Ureter (tissue), 1 donor: ENCODE measurements at regions not wholly inside any gene's neighbourhood (a gene's known extent, or its start where the extent isn't known, plus 50 kb on each side); places are given as distances from the start of the nearest gene placed in this dataset.

ENCODE experiments used
- DNase-seq: peaks from one replicate; pipeline ENCODE4 v3.0.0-alpha.2; 2020; ENCODE audit warnings: low spot score
- donor health status: DM: yes; HTN: yes; CAD: no.

GRCh38 chr5:68161156-68161555, 54.4 kb upstream of the PIK3R1 start:
- no peak for DNase-seq

GRCh38 chr5:68159224-68159951, 56.2 kb upstream of the PIK3R1 start:
- no peak for DNase-seq

GRCh38 chr5:68155940-68156339, 59.6 kb upstream of the PIK3R1 start:
- no peak for DNase-seq

- DNase-seq = no peak
Observed at GRCh38 chr5:68154119-68154857, 61.3 kb upstream of the PIK3R1 start.

GRCh38 chr5:68151812-68152211, 63.7 kb upstream of the PIK3R1 start:
- DNase-seq = no peak

GRCh38 chr5:68149189-68149588, 66.4 kb upstream of the PIK3R1 start:
- DNase-seq = no peak

GRCh38 chr5:68148096-68148495, 67.5 kb upstream of the PIK3R1 start:
- DNase-seq = no peak

GRCh38 chr5:68147659-68148058, 67.9 kb upstream of the PIK3R1 start:
- no peak for DNase-seq

- DNase-seq = no peak
Observed at GRCh38 chr5:68141494-68141893, 74.1 kb upstream of the PIK3R1 start.

- DNase-seq = no peak
Observed at GRCh38 chr5:68140763-68141162, 74.8 kb upstream of the PIK3R1 start.

GRCh38 chr5:68139611-68140441, 75.7 kb upstream of the PIK3R1 start:
- no peak for DNase-seq

GRCh38 chr5:68137511-68138140, 77.9 kb upstream of the PIK3R1 start:
- DNase-seq = no peak

GRCh38 chr5:68134669-68135313, 80.8 kb upstream of the PIK3R1 start:
- DNase-seq = no peak

- DNase-seq = no peak
Observed at GRCh38 chr5:68134033-68134668, 81.4 kb upstream of the PIK3R1 start.

GRCh38 chr5:68130253-68130652, 85.3 kb upstream of the PIK3R1 start:
- no peak for DNase-seq

GRCh38 chr5:68129364-68129763, 86.2 kb upstream of the PIK3R1 start:
- DNase-seq = no peak

GRCh38 chr5:68126886-68127285, 88.7 kb upstream of the PIK3R1 start:
- DNase-seq = no peak

GRCh38 chr5:68122439-68123328, 92.9 kb upstream of the PIK3R1 start:
- DNase-seq = peak; percentile 66

GRCh38 chr5:68116868-68117411, 98.6 kb upstream of the PIK3R1 start:
- no peak for DNase-seq

GRCh38 chr5:68116408-68116807, 99.1 kb upstream of the PIK3R1 start:
- no peak for DNase-seq
